ENCODE measurements at regions not wholly inside any gene's neighbourhood (a gene's known extent, or its start where the extent isn't known, plus 50 kb on each side); places are given as distances from the start of the nearest gene placed in this dataset.

GRCh38 chr5:10130881-10131280 lies 118.8 kb downstream of the ATPSCKMT start:
- H3K4me1 ChIP-seq = no peaks in the 10 kb centered on the region
- H3K4me3 ChIP-seq = no peak overlapping the region
- H3K9me3 ChIP-seq = no peaks in the 10 kb centered on the region
- no peaks in the 10 kb centered on the region for H3K27me3 ChIP-seq
- H3K27ac ChIP-seq = no peak overlapping the region
- TF ChIP-seq POLR2A (IDR thresholded peaks at IDR 0.05) = no peak
- no peak for TF ChIP-seq CTCF (IDR thresholded peaks at IDR 0.05)
- no peaks in the 10 kb centered on the region for H3K36me3 ChIP-seq
- DNase-seq (ENCODE audit: low spot score in 2 of 2) = no peak
- intact Hi-C loops (cut with DNase I; ENCODE audit: low total_unique reads) = no loop called here

- TF ChIP-seq CTCF (IDR thresholded peaks at IDR 0.05) = no peak
- TF ChIP-seq POLR2AphosphoS5 (IDR thresholded peaks at IDR 0.05) = no peak
- TF ChIP-seq POLR2A (IDR thresholded peaks at IDR 0.05) = no peak
- no peak overlapping the region for H3K4me3 ChIP-seq
Measured at GRCh38 chr5:10126900-10127299, 122.8 kb downstream of the ATPSCKMT start.

GRCh38 chr5:10125116-10125515 lies 124.6 kb downstream of the ATPSCKMT start:
- H3K9me3 ChIP-seq = no peaks in the 10 kb centered on the region
- no peak for TF ChIP-seq CTCF (IDR thresholded peaks at IDR 0.05)
- no peak for TF ChIP-seq POLR2A (IDR thresholded peaks at IDR 0.05)
- TF ChIP-seq POLR2AphosphoS5 (IDR thresholded peaks at IDR 0.05) = no peak

More at GRCh38 chr5:10126900-10127299, 122.8 kb downstream of the ATPSCKMT start:
- intact Hi-C loops (cut with DNase I; ENCODE audit: low total_unique reads) = no loop called here
- Histone ChIP-seq H3K4me1 (no peaks in the 10 kb centered on the region), H3K9me3 (no peaks in the 10 kb centered on the region), H3K27me3 (no peaks in the 10 kb centered on the region), H3K27ac (no peak overlapping the region), H3K36me3 (no peaks in the 10 kb centered on the region)
- no peak for DNase-seq (ENCODE audit: low spot score in 2 of 2)

GRCh38 chr5:10124287-10124686 lies 125.4 kb downstream of the ATPSCKMT start:
- H3K9me3 ChIP-seq = no peaks in the 10 kb centered on the region
- DNase-seq (ENCODE audit: low spot score in 2 of 2) = no peak
- H3K4me3 ChIP-seq = no peak overlapping the region
- TF ChIP-seq POLR2A (IDR thresholded peaks at IDR 0.05) (no peak), CTCF (IDR thresholded peaks at IDR 0.05) (no peak), POLR2AphosphoS5 (IDR thresholded peaks at IDR 0.05) (no peak)
- H3K27ac ChIP-seq = no peak overlapping the region
- H3K36me3 ChIP-seq = no peaks in the 10 kb centered on the region
- no peaks in the 10 kb centered on the region for H3K27me3 ChIP-seq
- no peaks in the 10 kb centered on the region for H3K4me1 ChIP-seq
- intact Hi-C loops (cut with DNase I; ENCODE audit: low total_unique reads) = no loop called here

More at GRCh38 chr5:10125116-10125515, 124.6 kb downstream of the ATPSCKMT start:
- H3K4me1 ChIP-seq = no peaks in the 10 kb centered on the region
- no peak overlapping the region for H3K4me3 ChIP-seq
- H3K36me3 ChIP-seq = no peaks in the 10 kb centered on the region
- no peaks in the 10 kb centered on the region for H3K27me3 ChIP-seq
- intact Hi-C loops (cut with DNase I; ENCODE audit: low total_unique reads) = no loop called here
- DNase-seq (ENCODE audit: low spot score in 2 of 2) = no peak
- no peak overlapping the region for H3K27ac ChIP-seq

GRCh38 chr5:10123254-10123989 lies 126.3 kb downstream of the ATPSCKMT start:
- Histone ChIP-seq H3K36me3 (no peaks in the 10 kb centered on the region), H3K27ac (no peak overlapping the region), H3K4me1 (no peaks in the 10 kb centered on the region), H3K27me3 (no peaks in the 10 kb centered on the region), H3K9me3 (no peaks in the 10 kb centered on the region), H3K4me3 (no peak overlapping the region)
- TF ChIP-seq POLR2A (IDR thresholded peaks at IDR 0.05) (no peak), CTCF (IDR thresholded peaks at IDR 0.05) (no peak), POLR2AphosphoS5 (IDR thresholded peaks at IDR 0.05) (no peak)
- no peak for DNase-seq (ENCODE audit: low spot score in 2 of 2)
- intact Hi-C loops (cut with DNase I; ENCODE audit: low total_unique reads) = no loop called here
